HK-2 (cell line): ENCODE measurements at regions not wholly inside any gene's neighbourhood (a gene's known extent, or its start where the extent isn't known, plus 50 kb on each side); places are given as distances from the start of the nearest gene placed in this dataset.
A peak's percentile ranks its signal among the peaks of the same experiment; 100 is the strongest.

Source experiments
- DNase-seq: peaks from one replicate; pipeline ENCODE4 v3.0.0-alpha.2; 2018; ENCODE audit not compliant: unreplicated experiment

GRCh38 chr5:31137676-31138075 is 55.8 kb upstream of the CDH6 start:
- DNase-seq, result no peak

- no peak for DNase-seq
These were observed 57.9 kb upstream of the CDH6 start for GRCh38 chr5:31135542-31135941.

- DNase-seq, result no peak
These were observed 60.0 kb upstream of the CDH6 start for GRCh38 chr5:31133488-31133887.

- DNase-seq, result no peak
These were observed 62.0 kb upstream of the CDH6 start for GRCh38 chr5:31131381-31131891.

- no peak for DNase-seq
These were observed 62.8 kb upstream of the CDH6 start for GRCh38 chr5:31130676-31131075.

- no peak for DNase-seq
These were observed 68.7 kb upstream of the CDH6 start for GRCh38 chr5:31124651-31125305.

- no peak for DNase-seq
These were observed 69.5 kb upstream of the CDH6 start for GRCh38 chr5:31124026-31124425.

- no peak for DNase-seq
These were observed 70.2 kb upstream of the CDH6 start for GRCh38 chr5:31122998-31123951.

GRCh38 chr5:31121224-31121623 is 72.3 kb upstream of the CDH6 start:
- no peak for DNase-seq

GRCh38 chr5:31120642-31120948 is 72.9 kb upstream of the CDH6 start:
- no peak for DNase-seq

- peak; percentile 28 for DNase-seq
These were observed 73.4 kb upstream of the CDH6 start for GRCh38 chr5:31119938-31120641.

- no peak for DNase-seq
These were observed 76.9 kb upstream of the CDH6 start for GRCh38 chr5:31116466-31117031.

GRCh38 chr5:31114817-31115216 is 78.7 kb upstream of the CDH6 start:
- no peak for DNase-seq

GRCh38 chr5:31113666-31114350 is 79.7 kb upstream of the CDH6 start:
- DNase-seq, result no peak

- DNase-seq, result no peak
These were observed 80.4 kb upstream of the CDH6 start for GRCh38 chr5:31113101-31113500.

GRCh38 chr5:31107091-31107518 is 86.4 kb upstream of the CDH6 start:
- no peak for DNase-seq

GRCh38 chr5:31106691-31107090 is 86.8 kb upstream of the CDH6 start:
- DNase-seq, result no peak

- DNase-seq, result no peak
These were observed 87.2 kb upstream of the CDH6 start for GRCh38 chr5:31106278-31106677.

- DNase-seq, result no peak
These were observed 88.7 kb upstream of the CDH6 start for GRCh38 chr5:31104775-31105174.

- no peak for DNase-seq
These were observed 92.6 kb upstream of the CDH6 start for GRCh38 chr5:31100781-31101310.

- DNase-seq, result peak; percentile 78
These were observed 93.4 kb upstream of the CDH6 start for GRCh38 chr5:31100047-31100575.
